HG03039 (cell line): ENCODE measurements at regions not wholly inside any gene's neighbourhood (a gene's known extent, or its start where the extent isn't known, plus 50 kb on each side); places are given as distances from the start of the nearest gene placed in this dataset.
"Not testable (repeated sequence)": the region's sequence is repeated elsewhere in the genome, so short reads cannot be mapped to it uniquely, and the experiment has no call there.

Source experiments
- ATAC-seq: cut with Tn5 transposase; IDR thresholded peaks from one replicate; pipeline ENCODE4 v1.9.1; 2021; ENCODE audit warnings: mild to moderate bottlenecking, moderate library complexity; ENCODE audit not compliant: unreplicated experiment

DNA sequence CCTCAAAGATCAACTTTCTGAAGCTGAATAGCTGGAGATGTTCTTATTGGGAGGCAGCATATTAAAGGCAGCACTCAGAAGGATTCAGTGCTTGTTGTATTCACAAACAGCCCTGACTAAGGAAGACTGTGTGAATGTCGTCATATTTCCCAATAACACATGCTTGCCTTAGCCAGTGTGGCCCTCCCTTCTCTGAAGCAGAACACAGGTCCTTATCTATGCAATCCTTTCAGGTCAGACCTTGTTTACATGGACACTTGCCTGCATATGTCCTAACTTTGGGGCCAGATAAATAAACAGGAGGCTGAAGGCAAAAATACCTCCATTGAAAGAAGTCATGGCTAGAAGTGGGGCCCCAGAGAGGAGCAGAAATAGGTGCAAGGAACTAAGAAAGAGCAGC, 97.2 kb downstream of the SLC4A3 start:
- no peak for ATAC-seq

- ATAC-seq = no peak
Measured at GRCh38 chr2:219726916-219727315, 99.5 kb downstream of the SLC4A3 start.

- ATAC-seq = no peak
Measured at GRCh38 chr2:219727771-219728429, 100.5 kb downstream of the SLC4A3 start.

DNA sequence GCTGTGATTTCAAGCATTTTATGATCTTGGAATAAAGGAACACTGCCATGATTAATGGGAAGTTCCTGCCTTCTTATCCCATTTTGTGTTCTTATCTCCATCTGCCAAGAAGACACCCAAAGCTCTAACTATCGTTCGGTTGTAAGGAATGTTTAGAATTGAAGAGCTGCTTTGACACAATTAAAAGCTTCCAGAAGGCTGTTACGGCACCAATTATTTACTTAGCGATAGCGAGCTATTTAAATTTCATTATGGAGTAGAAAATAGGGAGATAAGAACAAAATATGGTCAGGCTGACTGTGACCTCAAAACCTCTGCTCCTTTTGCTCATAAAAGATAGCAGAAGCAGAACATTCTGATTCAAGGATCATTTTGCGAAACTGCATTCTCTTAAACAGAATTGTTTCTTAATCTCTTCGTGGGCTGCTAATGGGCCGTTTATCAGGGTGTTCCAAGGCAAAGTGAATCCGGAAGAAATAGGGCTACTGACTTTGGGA, 101.6 kb downstream of the SLC4A3 start:
- no peak for ATAC-seq

DNA sequence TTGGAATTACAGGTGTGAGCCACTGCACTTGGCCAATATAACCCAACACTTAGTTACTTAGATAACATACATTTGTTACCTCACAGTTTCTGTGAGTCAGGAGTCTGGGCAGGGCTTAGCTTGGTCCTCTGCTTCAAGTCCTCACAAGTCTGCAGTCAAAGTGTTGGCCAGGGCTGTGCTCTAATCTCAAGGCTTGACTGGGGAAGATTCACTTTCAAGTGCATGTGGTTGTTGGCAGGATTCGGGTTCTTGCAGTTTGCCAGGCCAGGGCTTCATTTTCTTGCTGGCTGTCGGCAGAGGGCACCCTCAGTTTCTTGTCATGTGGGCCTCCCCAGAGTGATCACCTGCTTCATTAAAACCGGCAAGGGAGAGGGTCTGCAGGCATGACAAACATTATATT, 103.7 kb downstream of the SLC4A3 start:
- ATAC-seq = no peak

DNA sequence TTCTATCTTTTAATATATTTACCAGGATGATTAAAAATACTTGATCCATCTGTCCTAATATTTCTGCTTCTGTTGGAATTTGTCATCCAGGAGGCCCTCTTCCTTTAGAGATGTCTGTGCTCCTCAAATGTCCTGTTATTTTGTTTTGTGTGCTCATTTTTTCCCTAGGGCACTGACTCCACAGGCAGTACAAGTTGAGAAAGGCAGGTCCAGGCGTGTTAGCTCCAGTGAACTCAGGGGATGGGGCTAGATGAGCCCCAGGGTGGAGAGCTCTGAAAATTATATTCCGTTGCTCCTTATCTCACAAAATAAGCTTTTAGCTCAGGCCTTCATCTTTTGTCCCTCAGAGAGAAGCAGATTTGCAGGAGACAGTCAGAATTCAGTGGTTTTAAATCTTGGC, 105.7 kb downstream of the SLC4A3 start:
- ATAC-seq = no peak

DNA sequence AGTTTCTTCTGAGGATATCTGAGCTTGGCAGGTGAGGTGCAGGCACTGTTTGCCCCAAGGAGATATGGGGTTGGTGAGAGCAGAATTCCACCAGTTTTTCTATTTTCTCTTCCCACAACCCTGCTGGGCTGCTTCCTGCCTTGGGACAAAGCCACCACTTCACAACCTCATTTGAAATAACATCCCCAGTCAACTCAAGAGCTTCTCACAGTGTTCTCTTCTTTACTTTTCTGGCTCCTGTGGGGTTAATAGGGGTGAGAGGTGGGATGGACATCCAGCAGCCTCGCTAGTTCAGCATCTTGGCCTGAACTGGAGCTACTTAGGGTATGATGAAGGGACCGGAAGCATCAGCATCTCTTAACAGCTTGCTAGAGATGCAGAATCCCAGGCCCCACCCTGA, 106.3 kb downstream of the SLC4A3 start:
- no peak for ATAC-seq

GRCh38 chr2:219736209-219736608, 108.8 kb downstream of the SLC4A3 start:
- no peak for ATAC-seq

DNA sequence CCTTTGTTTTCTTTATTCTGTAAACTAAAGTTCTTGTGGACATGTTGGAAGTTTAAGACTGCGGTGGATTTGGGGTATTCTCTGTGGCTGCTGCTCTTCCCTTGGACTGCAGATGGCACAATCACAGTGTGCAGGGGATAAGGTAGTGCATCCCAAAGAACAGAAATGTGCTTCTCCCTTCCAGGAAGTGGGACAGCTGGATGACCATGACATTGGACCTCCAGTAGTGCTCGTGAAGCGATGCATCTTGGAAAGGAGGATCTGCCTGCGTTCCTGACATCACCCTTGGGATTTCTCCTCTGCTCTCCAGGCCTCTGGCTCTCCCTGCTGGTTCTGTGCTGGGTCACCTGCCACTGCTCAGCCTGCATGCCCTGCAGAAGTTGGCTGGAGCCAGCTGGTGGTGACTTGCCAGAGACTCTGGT, 109.9 kb downstream of the SLC4A3 start:
- ATAC-seq = no peak

DNA sequence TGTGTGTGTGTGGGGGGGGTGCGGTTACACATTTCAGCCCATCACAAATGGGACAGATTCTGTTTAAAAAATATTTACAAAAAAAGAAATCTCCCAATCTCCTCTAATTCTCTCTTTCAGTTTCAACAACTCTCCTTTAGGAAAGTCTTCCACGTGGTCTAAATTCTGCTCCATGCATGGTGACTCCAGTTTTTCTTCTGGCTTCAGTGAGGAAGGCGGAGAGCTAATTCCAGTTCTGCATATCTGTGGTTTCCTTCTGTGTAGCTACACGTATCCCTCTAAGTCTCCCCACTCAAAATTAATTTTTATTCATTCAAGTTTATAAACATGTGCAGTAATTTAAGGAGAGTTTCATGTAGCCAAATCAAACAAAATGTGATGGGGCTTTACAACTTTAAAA, 111.6 kb downstream of the SLC4A3 start:
- no peak for ATAC-seq

GRCh38 chr2:219739866-219740440, 112.5 kb downstream of the SLC4A3 start:
- ATAC-seq = no peak

DNA sequence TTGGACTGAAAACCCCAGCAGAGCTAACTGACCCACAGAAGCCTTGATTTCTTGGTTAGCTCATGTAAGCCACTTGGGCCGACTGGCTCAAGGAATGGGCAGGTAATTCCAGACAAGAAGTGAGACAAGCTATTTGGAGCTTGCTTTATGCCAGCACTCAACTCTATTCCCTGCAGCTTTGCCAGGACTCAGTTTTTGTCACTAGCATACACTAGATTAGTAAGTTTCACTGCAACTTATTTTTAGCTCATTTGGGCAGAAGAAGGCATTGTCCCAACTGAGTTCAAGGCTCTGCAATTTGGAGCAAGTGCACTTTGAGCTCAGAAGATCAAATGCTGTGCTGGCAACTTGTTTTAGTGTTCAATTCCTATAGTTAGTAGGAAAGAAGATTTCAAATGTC, 116.1 kb downstream of the SLC4A3 start:
- ATAC-seq = no peak

DNA sequence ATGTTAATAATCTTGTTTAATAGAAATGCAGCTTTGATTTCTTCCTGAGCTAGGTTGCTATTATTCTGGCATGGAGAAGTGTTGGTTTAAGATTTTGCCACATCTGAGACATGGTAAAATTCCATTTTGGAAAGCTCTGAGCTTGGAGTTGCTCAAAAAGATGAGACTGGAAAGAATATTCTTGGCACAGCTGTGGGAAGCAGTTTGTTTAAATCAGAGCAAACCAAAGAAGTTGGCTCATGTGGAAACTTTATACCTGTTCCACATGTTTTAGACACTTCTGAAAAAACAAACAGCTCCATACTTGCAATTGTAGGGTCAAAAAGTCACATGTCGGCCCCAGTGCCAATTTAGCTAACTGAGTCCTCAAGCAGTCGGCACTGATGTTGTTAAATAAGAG, 116.6 kb downstream of the SLC4A3 start:
- ATAC-seq = no peak

- ATAC-seq = no peak
Measured at GRCh38 chr2:219744600-219744999, 117.2 kb downstream of the SLC4A3 start.

GRCh38 chr2:219747637-219748036, 120.2 kb downstream of the SLC4A3 start:
- no peak for ATAC-seq

DNA sequence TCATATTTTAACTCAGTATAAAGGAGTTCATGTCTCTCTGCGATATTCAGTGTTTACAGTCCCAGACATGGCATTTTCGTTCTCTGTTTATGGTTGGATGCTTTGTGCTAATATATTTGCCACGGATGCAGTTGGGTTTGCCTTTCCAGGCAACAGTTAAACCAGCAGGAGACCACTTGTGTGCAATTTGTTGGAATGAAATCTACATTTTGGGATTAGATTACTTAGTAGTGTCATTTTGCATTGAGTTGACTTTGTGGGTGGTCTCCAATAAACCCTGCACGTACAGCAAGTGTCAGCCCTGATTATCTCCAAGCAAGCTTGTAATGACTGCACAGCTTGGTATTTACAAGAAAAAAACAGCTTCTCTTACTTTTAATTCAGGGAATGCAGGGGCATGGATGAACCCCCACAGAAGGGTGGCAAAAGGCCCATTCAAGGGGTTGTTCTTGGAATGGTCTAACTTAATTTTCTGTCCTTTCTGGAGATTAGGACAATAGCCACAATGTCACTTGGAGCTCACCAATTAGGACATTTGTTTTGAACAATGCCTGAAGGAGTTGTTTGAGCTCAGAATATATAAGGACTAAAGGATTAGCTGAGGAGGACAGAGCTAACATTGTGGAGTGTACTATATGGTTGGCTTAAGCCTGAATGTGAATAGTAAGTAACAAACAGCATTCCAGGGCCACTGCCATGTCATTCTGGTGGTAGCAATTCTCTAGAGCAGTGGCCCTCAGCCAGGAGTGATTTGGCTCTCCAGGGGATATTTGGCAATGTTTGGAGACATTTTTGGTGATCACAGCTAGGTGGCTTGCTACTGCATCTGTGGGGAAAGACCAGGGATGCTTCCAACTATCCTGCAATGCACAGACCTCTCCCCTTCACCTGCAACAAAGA, 121.5 kb downstream of the SLC4A3 start:
- no peak for ATAC-seq

DNA sequence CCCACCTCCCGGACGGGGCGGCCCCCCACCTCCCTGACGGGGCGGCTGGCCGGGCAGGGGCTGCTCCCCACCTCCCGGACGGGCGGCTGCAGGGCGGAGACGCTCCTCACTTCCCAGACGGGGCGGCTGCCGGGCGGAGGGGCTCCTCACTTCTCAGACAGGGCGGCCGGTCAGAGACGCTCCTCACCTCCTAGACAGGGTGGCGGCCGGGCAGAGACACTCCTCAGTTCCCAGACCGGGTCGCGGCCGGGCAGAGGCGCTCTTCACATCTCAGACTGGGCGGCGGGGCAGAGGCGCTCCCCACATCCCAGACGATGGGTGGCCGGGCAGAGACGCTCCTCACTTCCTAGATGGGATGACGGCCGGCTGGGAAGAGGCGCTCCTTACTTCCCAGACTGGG, 123.7 kb downstream of the SLC4A3 start:
- ATAC-seq = not testable (repeated sequence)

DNA sequence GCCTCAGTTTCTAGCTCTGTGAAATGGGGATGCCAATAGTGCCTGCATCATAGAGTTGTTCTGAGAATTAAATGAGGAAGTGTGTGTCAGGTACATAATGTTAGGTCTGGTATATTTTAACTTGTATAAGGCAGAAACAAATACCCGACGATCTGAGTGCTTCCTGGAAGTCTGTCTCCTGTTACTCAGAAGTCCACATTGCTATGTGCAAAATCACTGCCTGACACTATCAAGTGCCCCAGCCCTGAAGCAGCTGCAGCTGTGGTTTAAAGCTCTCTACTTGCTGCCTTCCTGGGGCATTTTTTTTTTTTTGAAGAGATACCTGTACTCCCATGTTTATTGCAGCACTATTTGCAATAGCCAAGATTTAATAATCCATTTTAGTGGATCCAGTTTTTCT, 125.3 kb downstream of the SLC4A3 start:
- ATAC-seq = no peak

DNA sequence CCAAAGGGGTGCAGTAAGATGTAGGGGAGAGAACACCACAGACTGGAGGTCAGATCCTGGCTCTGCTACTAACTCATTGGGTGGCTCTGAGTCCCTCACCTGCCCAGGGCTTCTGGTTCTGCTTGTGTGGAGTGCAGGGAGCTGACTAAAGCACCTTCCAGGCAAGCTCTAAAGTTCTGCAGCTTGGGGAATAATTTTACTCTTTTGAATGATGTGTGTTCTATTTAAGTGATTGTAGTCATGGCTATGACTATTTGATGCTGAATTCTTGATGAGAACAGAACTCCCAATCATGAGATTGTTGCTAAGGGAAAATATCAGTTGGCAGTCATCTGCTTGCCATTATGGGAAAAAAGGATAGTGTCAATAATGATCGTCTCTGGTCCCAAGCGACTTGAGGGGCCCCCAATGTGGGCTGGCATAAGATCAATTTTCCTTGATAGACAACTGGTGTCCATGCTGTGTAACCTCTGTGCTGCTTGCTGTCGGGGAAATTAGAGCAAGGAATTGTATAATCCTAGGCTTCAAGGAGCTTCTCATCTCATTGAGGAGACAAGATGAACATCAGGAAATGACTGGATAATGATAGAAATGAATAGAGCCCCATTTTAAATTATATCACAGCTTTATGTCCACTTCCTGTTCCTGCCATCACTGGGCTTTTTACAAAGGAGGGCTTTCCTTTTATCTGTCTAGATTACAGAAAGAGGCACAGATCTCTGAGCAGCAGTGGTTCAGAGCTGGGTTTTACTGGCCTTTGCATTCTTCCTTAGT, 131.7 kb downstream of the SLC4A3 start:
- no peak for ATAC-seq

DNA sequence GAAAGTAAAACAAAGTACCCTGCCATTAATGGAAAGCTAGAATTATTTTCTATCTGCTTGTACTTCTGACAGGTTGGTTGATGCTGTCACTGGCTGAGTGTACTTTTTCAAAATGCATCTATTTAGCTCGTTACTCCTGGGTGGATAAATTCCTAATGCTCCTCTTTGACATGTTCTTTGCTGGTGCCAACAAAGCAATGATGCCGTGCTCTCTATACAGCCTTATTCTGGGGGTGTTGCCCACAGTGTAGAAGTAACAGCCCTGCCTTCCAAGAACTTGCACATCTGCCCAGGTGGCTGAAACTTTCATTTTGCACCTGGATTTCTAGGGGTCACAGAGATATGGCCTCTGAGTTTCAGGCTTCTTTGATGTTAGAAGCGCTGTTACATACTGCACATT, 132.4 kb downstream of the SLC4A3 start:
- ATAC-seq = no peak
